GM19328 (cell line): ENCODE measurements at regions not wholly inside any gene's neighbourhood (a gene's known extent, or its start where the extent isn't known, plus 50 kb on each side); places are given as distances from the start of the nearest gene placed in this dataset.

Experiments
- ATAC-seq: cut with Tn5 transposase; IDR thresholded peaks from one replicate; pipeline ENCODE4 v1.9.1; 2021; ENCODE audit warnings: mild to moderate bottlenecking, moderate library complexity; ENCODE audit not compliant: unreplicated experiment

DNA sequence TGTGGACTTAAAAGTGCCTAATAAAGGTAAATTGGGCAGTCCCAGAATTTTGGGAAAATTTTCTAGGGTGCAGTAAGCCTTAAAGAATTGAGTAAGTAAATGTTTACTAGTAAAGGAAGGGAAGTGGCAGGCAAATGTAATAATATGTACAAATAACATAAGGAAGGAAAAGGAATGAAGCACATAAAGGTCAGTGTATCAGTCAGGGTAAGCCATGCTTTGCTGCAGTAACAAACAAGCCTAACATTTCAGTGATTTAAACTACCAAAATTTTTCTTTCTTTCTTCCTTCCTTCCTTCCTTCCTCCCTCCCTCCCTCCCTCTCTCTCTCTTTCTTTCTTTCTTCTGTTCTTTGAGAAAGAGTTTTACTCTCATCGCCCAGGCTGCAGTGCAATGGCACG is 117.5 kb downstream of the HAO1 start:
- ATAC-seq: no peak

DNA sequence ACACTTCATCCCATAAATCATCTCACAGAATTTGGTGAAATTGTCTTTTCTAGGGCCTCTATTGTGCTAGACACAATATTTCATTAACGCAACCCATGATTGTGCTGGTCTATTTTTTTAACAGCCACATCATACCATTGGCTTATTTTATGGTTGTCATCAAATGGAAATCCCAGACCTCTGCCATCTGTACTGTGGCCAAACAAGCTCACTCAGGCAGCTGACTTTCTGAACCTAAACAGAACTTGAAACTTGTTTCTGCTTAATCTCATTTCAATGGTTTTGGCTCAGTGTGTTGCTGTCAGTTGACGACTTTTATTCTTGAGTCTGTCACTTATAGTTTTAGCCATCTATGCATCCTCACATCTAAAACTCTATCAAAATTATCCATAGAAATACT is 111.8 kb downstream of the HAO1 start:
- ATAC-seq: no peak

DNA sequence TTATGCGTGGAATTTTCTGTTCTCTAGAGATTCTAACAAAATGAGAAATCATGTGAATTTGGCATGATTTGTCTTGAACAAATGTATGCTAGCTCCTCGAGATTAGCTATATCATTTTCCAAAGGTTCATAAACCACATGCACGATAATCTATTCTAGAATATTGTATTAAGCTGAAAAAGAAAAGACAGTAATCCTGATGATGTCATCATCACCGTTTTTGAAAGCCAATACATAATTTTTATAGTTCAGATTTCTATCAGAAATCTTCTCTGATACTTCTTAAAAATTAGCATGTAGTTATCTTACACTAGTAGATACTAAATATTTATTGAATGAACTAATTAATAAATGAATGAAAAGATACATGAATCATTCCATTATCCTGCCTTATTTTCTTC is 111.2 kb downstream of the HAO1 start:
- ATAC-seq: no peak

DNA sequence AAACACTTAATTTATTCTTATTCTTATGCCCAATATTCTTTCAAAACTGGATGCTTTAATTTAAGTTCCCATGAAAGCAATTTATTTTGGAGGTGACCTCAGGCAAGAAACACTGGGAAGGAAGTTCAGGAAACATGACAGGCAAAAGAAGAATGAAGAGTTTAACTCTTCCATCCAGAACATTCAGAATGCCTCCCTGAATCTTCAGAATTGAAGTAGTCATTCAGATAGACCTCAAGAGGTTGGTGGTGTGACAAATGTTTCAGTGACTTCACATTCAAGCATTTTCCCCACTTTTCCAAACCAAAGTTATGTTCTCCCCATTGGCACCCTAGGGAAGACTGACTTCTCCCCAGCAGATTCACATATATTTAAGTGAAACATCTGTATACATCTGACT is 110.5 kb downstream of the HAO1 start:
- no peak for ATAC-seq
